BJ (cell line): ENCODE measurements at regions not wholly inside any gene's neighbourhood (a gene's known extent, or its start where the extent isn't known, plus 50 kb on each side); places are given as distances from the start of the nearest gene placed in this dataset.

Source experiments
- CTCF ChIA-PET: fragments of 350-600 bp; formaldehyde crosslinking; extraction: SDS; loops from one replicate; lab custom pipeline; 2021; ENCODE audit warnings: antibody characterized with exemption, inconsistent platforms; lab: Yijun Ruan, JAX
- POLR2A ChIA-PET: fragments of 300-600 bp; sonication (Branson Sonifier 250); formaldehyde crosslinking; extraction: SDS; loops from one replicate; lab custom pipeline; 2021; ENCODE audit warnings: antibody characterized with exemption; lab: Charles Lee
- DNase-seq: peaks from one replicate; pipeline ENCODE4 v3.0.0-alpha.2; 2011; ENCODE audit warnings: low read depth
- H3K27me3 ChIP-seq: 2 replicates; pipeline ENCODE4 v1.6.0; 2011; ENCODE audit warnings: low read length; ENCODE audit not compliant: control insufficient read depth, insufficient read depth
- H3K36me3 ChIP-seq: 2 replicates; pipeline ENCODE4 v1.5.1; 2011; ENCODE audit warnings: low read length; ENCODE audit not compliant: control insufficient read depth, insufficient read depth
- H3K4me3 ChIP-seq: 2 replicates; pipeline ENCODE4 v1.5.1; 2011; ENCODE audit warnings: low read depth, mild to moderate bottlenecking, control low read depth, low read length
- CTCF ChIP-seq: IDR thresholded peaks from 2 replicates; pipeline ENCODE4 v1.5.1; 2011; ENCODE audit warnings: low read depth, mild to moderate bottlenecking, control low read depth, inconsistent platforms, low read length, moderate library complexity; ENCODE audit not compliant: insufficient read depth

GRCh38 chr2:104090407-104090806, 763.5 kb upstream of the POU3F3 start:
- no peaks in the 10 kb centered on the region for H3K27me3 ChIP-seq
- DNase-seq = no peak
- no peak for TF ChIP-seq CTCF
- ChIA-PET POLR2A (no interaction called here), CTCF (no interaction called here)
- H3K36me3 ChIP-seq = no peaks in the 10 kb centered on the region
- no peak overlapping the region for H3K4me3 ChIP-seq

- CTCF ChIA-PET = no interaction called here
- no peak for TF ChIP-seq CTCF
- POLR2A ChIA-PET = no interaction called here
- DNase-seq = no peak
- no peaks in the 10 kb centered on the region for H3K36me3 ChIP-seq
- no peaks in the 10 kb centered on the region for H3K27me3 ChIP-seq
- no peak overlapping the region for H3K4me3 ChIP-seq
Observed at GRCh38 chr2:104091894-104092293, 762.0 kb upstream of the POU3F3 start.

- no peak overlapping the region for H3K4me3 ChIP-seq
- DNase-seq = no peak
- no peak for TF ChIP-seq CTCF
- H3K27me3 ChIP-seq = no peaks in the 10 kb centered on the region
- ChIA-PET CTCF (no interaction called here), POLR2A (no interaction called here)
- no peaks in the 10 kb centered on the region for H3K36me3 ChIP-seq
Observed at GRCh38 chr2:104092886-104093285, 761.0 kb upstream of the POU3F3 start.

- H3K36me3 ChIP-seq = no peaks in the 10 kb centered on the region
- DNase-seq = no peak
- POLR2A ChIA-PET = no interaction called here
Observed at GRCh38 chr2:104102615-104103014, 751.3 kb upstream of the POU3F3 start.

GRCh38 chr2:104109356-104109755, 744.6 kb upstream of the POU3F3 start:
- ChIA-PET CTCF (no interaction called here), POLR2A (no interaction called here)
- Histone ChIP-seq H3K4me3 (no peak overlapping the region), H3K27me3 (no peaks in the 10 kb centered on the region), H3K36me3 (no peaks in the 10 kb centered on the region)
- no peak for DNase-seq
- TF ChIP-seq CTCF = no peak

More at GRCh38 chr2:104102615-104103014, 751.3 kb upstream of the POU3F3 start:
- TF ChIP-seq CTCF = no peak
- Histone ChIP-seq H3K4me3 (no peak overlapping the region), H3K27me3 (no peaks in the 10 kb centered on the region)
- CTCF ChIA-PET = no interaction called here
